ENCODE measurements at regions not wholly inside any gene's neighbourhood (a gene's known extent, or its start where the extent isn't known, plus 50 kb on each side); places are given as distances from the start of the nearest gene placed in this dataset.

DNA sequence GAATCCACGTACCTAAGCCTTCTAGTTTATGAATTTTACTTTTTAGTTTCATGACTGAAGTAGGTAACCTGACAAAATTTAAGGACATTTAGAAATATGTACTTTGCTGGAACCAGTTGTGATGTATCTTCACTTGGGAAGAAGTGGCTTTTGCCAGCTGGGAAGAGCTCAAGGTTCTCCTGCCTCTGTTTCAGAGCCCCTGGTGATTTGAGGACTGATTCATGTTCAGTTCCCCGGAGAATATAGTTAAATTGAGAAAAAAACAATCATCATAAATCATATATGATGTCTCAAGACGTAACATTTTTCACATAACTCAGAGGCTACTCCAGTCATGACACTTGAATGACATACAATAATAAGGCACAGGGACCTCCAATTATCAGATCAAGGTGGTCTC is 473.4 kb downstream of the EPHA3 start:
- no peak overlapping the region for H3K4me3 ChIP-seq (ENCODE audit: low read depth in 1 of 3, low read length in 3 of 3)
- TF ChIP-seq, protein P1, sequence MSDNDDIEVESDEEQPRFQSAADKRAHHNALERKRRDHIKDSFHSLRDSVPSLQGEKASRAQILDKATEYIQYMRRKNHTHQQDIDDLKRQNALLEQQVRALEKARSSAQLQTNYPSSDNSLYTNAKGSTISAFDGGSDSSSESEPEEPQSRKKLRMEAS (IDR thresholded peaks at IDR 0.05): no peak
- TF ChIP-seq RAD21 (IDR thresholded peaks at IDR 0.05): no peak
- no peak for TF ChIP-seq GABPA (IDR thresholded peaks at IDR 0.05 in 1 of 2, conservative IDR thresholded peaks at IDR 0.05 in 1 of 2)
- no peak for TF ChIP-seq FOXA2 (IDR thresholded peaks at IDR 0.05)
- no peak for TF ChIP-seq HNF4A (conservative IDR thresholded peaks at IDR 0.05)
- TF ChIP-seq RXRA (IDR thresholded peaks at IDR 0.05): no peak
- TF ChIP-seq EGR1 (IDR thresholded peaks at IDR 0.05; ENCODE audit: low read depth in 2 of 2): no peak
- no peak for TF ChIP-seq HNF4G (IDR thresholded peaks at IDR 0.05)
- TF ChIP-seq SP1 (IDR thresholded peaks at IDR 0.05): no peak
- TF ChIP-seq, protein P2, sequence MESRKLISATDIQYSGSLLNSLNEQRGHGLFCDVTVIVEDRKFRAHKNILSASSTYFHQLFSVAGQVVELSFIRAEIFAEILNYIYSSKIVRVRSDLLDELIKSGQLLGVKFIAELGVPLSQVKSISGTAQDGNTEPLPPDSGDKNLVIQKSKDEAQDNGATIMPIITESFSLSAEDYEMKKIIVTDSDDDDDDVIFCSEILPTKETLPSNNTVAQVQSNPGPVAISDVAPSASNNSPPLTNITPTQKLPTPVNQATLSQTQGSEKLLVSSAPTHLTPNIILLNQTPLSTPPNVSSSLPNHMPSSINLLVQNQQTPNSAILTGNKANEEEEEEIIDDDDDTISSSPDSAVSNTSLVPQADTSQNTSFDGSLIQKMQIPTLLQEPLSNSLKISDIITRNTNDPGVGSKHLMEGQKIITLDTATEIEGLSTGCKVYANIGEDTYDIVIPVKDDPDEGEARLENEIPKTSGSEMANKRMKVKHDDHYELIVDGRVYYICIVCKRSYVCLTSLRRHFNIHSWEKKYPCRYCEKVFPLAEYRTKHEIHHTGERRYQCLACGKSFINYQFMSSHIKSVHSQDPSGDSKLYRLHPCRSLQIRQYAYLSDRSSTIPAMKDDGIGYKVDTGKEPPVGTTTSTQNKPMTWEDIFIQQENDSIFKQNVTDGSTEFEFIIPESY (IDR thresholded peaks at IDR 0.05): no peak
- TF ChIP-seq JUND (IDR thresholded peaks at IDR 0.05): no peak
- no peak for TF ChIP-seq TAF1 (conservative IDR thresholded peaks at IDR 0.05)
- TF ChIP-seq FOXA1 (IDR thresholded peaks at IDR 0.05): no peak
- TF ChIP-seq NR2F2 (IDR thresholded peaks at IDR 0.05): no peak
- no peak for TF ChIP-seq YY1 (IDR thresholded peaks at IDR 0.05)
- TF ChIP-seq, protein P3, sequence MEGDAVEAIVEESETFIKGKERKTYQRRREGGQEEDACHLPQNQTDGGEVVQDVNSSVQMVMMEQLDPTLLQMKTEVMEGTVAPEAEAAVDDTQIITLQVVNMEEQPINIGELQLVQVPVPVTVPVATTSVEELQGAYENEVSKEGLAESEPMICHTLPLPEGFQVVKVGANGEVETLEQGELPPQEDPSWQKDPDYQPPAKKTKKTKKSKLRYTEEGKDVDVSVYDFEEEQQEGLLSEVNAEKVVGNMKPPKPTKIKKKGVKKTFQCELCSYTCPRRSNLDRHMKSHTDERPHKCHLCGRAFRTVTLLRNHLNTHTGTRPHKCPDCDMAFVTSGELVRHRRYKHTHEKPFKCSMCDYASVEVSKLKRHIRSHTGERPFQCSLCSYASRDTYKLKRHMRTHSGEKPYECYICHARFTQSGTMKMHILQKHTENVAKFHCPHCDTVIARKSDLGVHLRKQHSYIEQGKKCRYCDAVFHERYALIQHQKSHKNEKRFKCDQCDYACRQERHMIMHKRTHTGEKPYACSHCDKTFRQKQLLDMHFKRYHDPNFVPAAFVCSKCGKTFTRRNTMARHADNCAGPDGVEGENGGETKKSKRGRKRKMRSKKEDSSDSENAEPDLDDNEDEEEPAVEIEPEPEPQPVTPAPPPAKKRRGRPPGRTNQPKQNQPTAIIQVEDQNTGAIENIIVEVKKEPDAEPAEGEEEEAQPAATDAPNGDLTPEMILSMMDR (IDR thresholded peaks at IDR 0.05; ENCODE audit: low read depth, low read length, missing input control): no peak
- no peak for DNase-seq (ENCODE audit: low spot score)
- no peak overlapping the region for H3K27ac ChIP-seq (ENCODE audit: low read depth in 1 of 2, low read length in 2 of 2)
- no peaks in the 10 kb centered on the region for H3K4me1 ChIP-seq (ENCODE audit: control insufficient read depth in 4 of 4, insufficient read depth in 4 of 4, low read length in 3 of 4)
- H3K36me3 ChIP-seq (ENCODE audit: control insufficient read depth in 4 of 4, insufficient read depth in 3 of 4, low read depth in 1 of 4, low read length in 3 of 4): no peaks in the 10 kb centered on the region
- peaks cover 0 to 3% (median 0%) of the 10 kb centered on the region in 4 donors for H3K27me3 ChIP-seq (ENCODE audit: control insufficient read depth in 4 of 4, insufficient read depth in 4 of 4, low read length in 3 of 4)
- 57% methylated on average over 3 of the region's 3 CpGs for WGBS
- no peak overlapping the region for H3K9ac ChIP-seq (ENCODE audit: low read depth in 1 of 2, low read length in 2 of 2)
- H3K9me3 ChIP-seq (ENCODE audit: control insufficient read depth in 4 of 4, low read length in 3 of 4): no peaks in the 10 kb centered on the region

DNA sequence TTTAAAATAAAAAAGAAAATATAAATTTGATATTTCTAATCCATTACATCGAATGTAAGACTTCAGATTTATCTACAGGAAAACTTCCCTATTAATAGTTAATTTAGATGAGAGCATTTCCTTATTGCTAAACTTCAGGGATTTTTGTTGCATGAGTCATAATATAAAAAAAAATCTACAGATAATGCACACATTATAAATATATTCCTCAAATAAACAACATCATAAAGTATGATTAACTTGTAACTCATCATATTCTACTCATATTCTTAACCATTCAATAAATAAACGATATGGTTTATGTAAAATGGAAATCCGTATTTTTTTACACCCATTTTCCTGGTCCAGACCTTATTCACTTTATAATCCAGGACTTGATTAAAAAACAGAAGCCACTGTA is 477.0 kb downstream of the EPHA3 start:
- no peaks in the 10 kb centered on the region for H3K36me3 ChIP-seq (ENCODE audit: control insufficient read depth in 4 of 4, insufficient read depth in 3 of 4, low read depth in 1 of 4, low read length in 3 of 4)
- no peaks in the 10 kb centered on the region for H3K4me1 ChIP-seq (ENCODE audit: control insufficient read depth in 4 of 4, insufficient read depth in 4 of 4, low read length in 3 of 4)
- TF ChIP-seq FOXA1 (IDR thresholded peaks at IDR 0.05): no peak
- TF ChIP-seq NR2F2 (IDR thresholded peaks at IDR 0.05): no peak
- TF ChIP-seq, protein P1 (IDR thresholded peaks at IDR 0.05): no peak
- TF ChIP-seq JUND (IDR thresholded peaks at IDR 0.05): no peak
- TF ChIP-seq HNF4A (conservative IDR thresholded peaks at IDR 0.05): no peak
- no peak for TF ChIP-seq RAD21 (IDR thresholded peaks at IDR 0.05)
- no peak for TF ChIP-seq SP1 (IDR thresholded peaks at IDR 0.05)
- no peak for TF ChIP-seq HNF4G (IDR thresholded peaks at IDR 0.05)
- no peak for TF ChIP-seq GABPA (IDR thresholded peaks at IDR 0.05 in 1 of 2, conservative IDR thresholded peaks at IDR 0.05 in 1 of 2)
- TF ChIP-seq FOXA2 (IDR thresholded peaks at IDR 0.05): no peak
- no peak for TF ChIP-seq EGR1 (IDR thresholded peaks at IDR 0.05; ENCODE audit: low read depth in 2 of 2)
- TF ChIP-seq RXRA (IDR thresholded peaks at IDR 0.05): no peak
- TF ChIP-seq TAF1 (conservative IDR thresholded peaks at IDR 0.05): no peak
- TF ChIP-seq, protein P4, sequence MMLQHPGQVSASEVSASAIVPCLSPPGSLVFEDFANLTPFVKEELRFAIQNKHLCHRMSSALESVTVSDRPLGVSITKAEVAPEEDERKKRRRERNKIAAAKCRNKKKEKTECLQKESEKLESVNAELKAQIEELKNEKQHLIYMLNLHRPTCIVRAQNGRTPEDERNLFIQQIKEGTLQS (IDR thresholded peaks at IDR 0.05): no peak
- TF ChIP-seq, protein P5, sequence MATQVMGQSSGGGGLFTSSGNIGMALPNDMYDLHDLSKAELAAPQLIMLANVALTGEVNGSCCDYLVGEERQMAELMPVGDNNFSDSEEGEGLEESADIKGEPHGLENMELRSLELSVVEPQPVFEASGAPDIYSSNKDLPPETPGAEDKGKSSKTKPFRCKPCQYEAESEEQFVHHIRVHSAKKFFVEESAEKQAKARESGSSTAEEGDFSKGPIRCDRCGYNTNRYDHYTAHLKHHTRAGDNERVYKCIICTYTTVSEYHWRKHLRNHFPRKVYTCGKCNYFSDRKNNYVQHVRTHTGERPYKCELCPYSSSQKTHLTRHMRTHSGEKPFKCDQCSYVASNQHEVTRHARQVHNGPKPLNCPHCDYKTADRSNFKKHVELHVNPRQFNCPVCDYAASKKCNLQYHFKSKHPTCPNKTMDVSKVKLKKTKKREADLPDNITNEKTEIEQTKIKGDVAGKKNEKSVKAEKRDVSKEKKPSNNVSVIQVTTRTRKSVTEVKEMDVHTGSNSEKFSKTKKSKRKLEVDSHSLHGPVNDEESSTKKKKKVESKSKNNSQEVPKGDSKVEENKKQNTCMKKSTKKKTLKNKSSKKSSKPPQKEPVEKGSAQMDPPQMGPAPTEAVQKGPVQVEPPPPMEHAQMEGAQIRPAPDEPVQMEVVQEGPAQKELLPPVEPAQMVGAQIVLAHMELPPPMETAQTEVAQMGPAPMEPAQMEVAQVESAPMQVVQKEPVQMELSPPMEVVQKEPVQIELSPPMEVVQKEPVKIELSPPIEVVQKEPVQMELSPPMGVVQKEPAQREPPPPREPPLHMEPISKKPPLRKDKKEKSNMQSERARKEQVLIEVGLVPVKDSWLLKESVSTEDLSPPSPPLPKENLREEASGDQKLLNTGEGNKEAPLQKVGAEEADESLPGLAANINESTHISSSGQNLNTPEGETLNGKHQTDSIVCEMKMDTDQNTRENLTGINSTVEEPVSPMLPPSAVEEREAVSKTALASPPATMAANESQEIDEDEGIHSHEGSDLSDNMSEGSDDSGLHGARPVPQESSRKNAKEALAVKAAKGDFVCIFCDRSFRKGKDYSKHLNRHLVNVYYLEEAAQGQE (IDR thresholded peaks at IDR 0.05): no peak
- WGBS: 55% methylated on average over 3 of the region's 3 CpGs
- peaks cover 0 to under 1% (median 0%) of the 10 kb centered on the region in 4 donors for H3K27me3 ChIP-seq (ENCODE audit: control insufficient read depth in 4 of 4, insufficient read depth in 4 of 4, low read length in 3 of 4)
- no peak for DNase-seq (ENCODE audit: low spot score)
- no peaks in the 10 kb centered on the region for H3K9me3 ChIP-seq (ENCODE audit: control insufficient read depth in 4 of 4, low read length in 3 of 4)
- H3K27ac ChIP-seq (ENCODE audit: low read depth in 1 of 2, low read length in 2 of 2): no peak overlapping the region
- no peak overlapping the region for H3K9ac ChIP-seq (ENCODE audit: low read depth in 1 of 2, low read length in 2 of 2)
- no peak overlapping the region for H3K4me3 ChIP-seq (ENCODE audit: low read depth in 1 of 3, low read length in 3 of 3)
